H1 (cell line): ENCODE measurements at regions not wholly inside any gene's neighbourhood (a gene's known extent, or its start where the extent isn't known, plus 50 kb on each side); places are given as distances from the start of the nearest gene placed in this dataset.

Experiments
- CTCF ChIA-PET: fragments of 300-600 bp; sonication (Branson Sonifier 250); formaldehyde crosslinking; loops from one replicate; lab custom pipeline; 2021; ENCODE audit not compliant: partially characterized antibody; lab: Charles Lee
- POLR2A ChIA-PET: fragments of 300-600 bp; sonication (Branson Sonifier 250); formaldehyde crosslinking; loops from one replicate; lab custom pipeline; 2021; ENCODE audit warnings: inconsistent platforms; ENCODE audit not compliant: partially characterized antibody; lab: Charles Lee
- DNase-seq, 2 experiments: peaks; one replicate each; pipeline versions ENCODE4 v3.0.0 to v3.0.0-alpha.2; 2010 to 2022; ENCODE audit warnings: low spot score in 2 of 2, low read depth in 1 of 2, mixed read lengths in 1 of 2
- FAIRE-seq: peaks from 2 replicates; lab custom pipeline; 2011; peaks lifted over from hg19 to GRCh38; lab: Jason Lieb, UNC
- H2AFZ ChIP-seq: 2 replicates; pipeline ENCODE4 v1.8.1; 2012; ENCODE audit warnings: low read length, inconsistent platforms
- H2AK5ac ChIP-seq: 2 replicates; pipeline ENCODE4 v1.6.1; 2013; ENCODE audit warnings: low read depth, low read length
- H2BK120ac ChIP-seq: replicated peaks from 2 replicates; pipeline ENCODE3; 2013; ENCODE audit warnings: low read depth, low read length, inconsistent platforms
- H2BK12ac ChIP-seq: 2 replicates; pipeline ENCODE4 v1.6.1; 2013; ENCODE audit warnings: low read depth, low read length
- H2BK15ac ChIP-seq: 2 replicates; pipeline ENCODE4 v1.6.1; 2013; ENCODE audit warnings: low read length
- H2BK20ac ChIP-seq: 2 replicates; pipeline ENCODE4 v1.6.1; 2013; ENCODE audit warnings: low read length
- H2BK5ac ChIP-seq: 2 replicates; pipeline ENCODE4 v1.6.1; 2013; ENCODE audit warnings: low read depth, low read length
- H3K14ac ChIP-seq: 2 replicates; pipeline ENCODE4 v1.6.1; 2013; ENCODE audit warnings: inconsistent platforms; ENCODE audit not compliant: insufficient read length
- H3K18ac ChIP-seq: 2 replicates; pipeline ENCODE4 v1.6.1; 2013; ENCODE audit warnings: low read length; ENCODE audit errors: extremely low read depth
- H3K23ac ChIP-seq: 2 replicates; pipeline ENCODE4 v1.6.1; 2013; ENCODE audit warnings: inconsistent platforms; ENCODE audit not compliant: insufficient read length
- H3K23me2 ChIP-seq: 2 replicates; pipeline ENCODE4 v1.6.1; 2013; ENCODE audit warnings: low read depth, low read length
- H3K27ac ChIP-seq: 2 replicates; pipeline ENCODE4 v1.6.1; 2011; ENCODE audit warnings: low read depth, low read length, inconsistent platforms
- H3K27me3 ChIP-seq, 4 experiments: replicated peaks in 1 of 4; 1 replicate in 1 of 4; 2 replicates in 3 of 4; pipeline versions ENCODE4 v1.6.1 to v1.8.1; 2011 to 2013; ENCODE audit warnings: low read length in 3 of 4, mild to moderate bottlenecking in 3 of 4, inconsistent platforms in 2 of 4, mixed read lengths in 2 of 4, moderate library complexity in 1 of 4; ENCODE audit not compliant: control insufficient read depth in 3 of 4, insufficient read depth in 3 of 4; ENCODE audit errors: extremely low read depth in 1 of 4
- H3K36me3 ChIP-seq, 4 experiments: 2 replicates each; pipeline versions ENCODE4 v1.6.1 to v1.8.1; 2011 to 2013; ENCODE audit warnings: mild to moderate bottlenecking in 4 of 4, low read length in 3 of 4, moderate library complexity in 2 of 4, control low read depth in 1 of 4, inconsistent platforms in 1 of 4; ENCODE audit not compliant: insufficient read depth in 4 of 4, control insufficient read depth in 2 of 4
- H3K4ac ChIP-seq: replicated peaks from 2 replicates; pipeline ENCODE3; 2013; ENCODE audit warnings: low read length, low read depth, mixed read lengths, inconsistent platforms; ENCODE audit not compliant: insufficient read length
- H3K4me1 ChIP-seq, 4 experiments: replicated peaks in 1 of 4; 1 replicate in 1 of 4; 2 replicates in 3 of 4; pipeline versions ENCODE4 v1.6.1 to v1.8.1; 2011 to 2013; ENCODE audit warnings: low read length in 3 of 4, inconsistent platforms in 2 of 4, mixed read lengths in 1 of 4; ENCODE audit not compliant: insufficient read depth in 4 of 4, control insufficient read depth in 3 of 4
- H3K4me2 ChIP-seq, 2 experiments: 2 replicates each; pipeline versions ENCODE4 v1.6.1 to v1.8.1; 2011 to 2013; ENCODE audit warnings: low read depth in 2 of 2, low read length in 2 of 2, control low read depth in 1 of 2, inconsistent platforms in 1 of 2, mild to moderate bottlenecking in 1 of 2; ENCODE audit not compliant: insufficient read depth in 1 of 2
- H3K4me3 ChIP-seq, 4 experiments: fragments of 200-600, 300-600 bp in 1 of 4; sonication (generic), shearing (Covaris generic), sonication (Bioruptor Twin) in 1 of 4; 2 replicates each; pipeline versions ENCODE4 v1.5.1 to v1.8.1; 2011 to 2016; ENCODE audit warnings: low read length in 4 of 4, low read depth in 3 of 4, control low read depth in 2 of 4, inconsistent platforms in 2 of 4, mild to moderate bottlenecking in 2 of 4, mixed read lengths in 1 of 4, moderate library complexity in 1 of 4; ENCODE audit not compliant: insufficient read depth in 2 of 4; ENCODE audit errors: extremely low read depth in 1 of 4
- H3K56ac ChIP-seq: replicated peaks from 2 replicates; pipeline ENCODE3; 2013; ENCODE audit warnings: low read depth, mild to moderate bottlenecking, mixed read lengths, low read length, inconsistent platforms; ENCODE audit not compliant: insufficient read length
- H3K79me1 ChIP-seq: 2 replicates; pipeline ENCODE4 v1.6.1; 2013; ENCODE audit warnings: low read depth, low read length, control low read depth
- H3K79me2 ChIP-seq, 2 experiments: 2 replicates each; pipeline versions ENCODE4 v1.6.1 to v1.8.1; 2012 to 2013; ENCODE audit warnings: low read length in 2 of 2, mild to moderate bottlenecking in 2 of 2, inconsistent platforms in 1 of 2; ENCODE audit not compliant: insufficient read depth in 2 of 2, control insufficient read depth in 1 of 2
- H3K9ac ChIP-seq, 4 experiments: replicated peaks in 1 of 4; 1 replicate in 1 of 4; 2 replicates in 3 of 4; pipeline versions ENCODE4 v1.6.1 to v1.8.1; 2011 to 2013; ENCODE audit warnings: low read depth in 3 of 4, low read length in 3 of 4, control low read depth in 2 of 4, mild to moderate bottlenecking in 2 of 4, moderate library complexity in 2 of 4, inconsistent platforms in 1 of 4; ENCODE audit errors: extremely low read depth in 1 of 4
- H3K9me3 ChIP-seq, 2 experiments: 2 replicates each; pipeline versions ENCODE4 v1.6.1 to v1.8.1; 2012 to 2013; ENCODE audit warnings: mild to moderate bottlenecking in 2 of 2, moderate library complexity in 2 of 2, control low read depth in 1 of 2, inconsistent platforms in 1 of 2, low read depth in 1 of 2, low read length in 1 of 2, mixed read lengths in 1 of 2; ENCODE audit not compliant: insufficient read depth in 2 of 2
- H4K20me1 ChIP-seq, 2 experiments: replicated peaks in 1 of 2; 2 replicates each; pipeline versions ENCODE3 to v1.8.1; 2011 to 2013; ENCODE audit warnings: inconsistent platforms in 2 of 2, low read length in 2 of 2, mild to moderate bottlenecking in 1 of 2; ENCODE audit not compliant: insufficient read depth in 2 of 2, control insufficient read depth in 1 of 2
- H4K5ac ChIP-seq: 2 replicates; pipeline ENCODE4 v1.6.1; 2013; ENCODE audit warnings: low read length, low read depth, mixed read lengths, inconsistent platforms; ENCODE audit not compliant: insufficient read length
- H4K8ac ChIP-seq: 2 replicates; pipeline ENCODE4 v1.8.0; 2013; ENCODE audit warnings: mild to moderate bottlenecking, moderate library complexity, low read length, inconsistent platforms; ENCODE audit not compliant: insufficient read depth; ENCODE audit errors: extremely low read depth
- H4K91ac ChIP-seq: replicated peaks from 2 replicates; pipeline ENCODE3; 2013; ENCODE audit warnings: low read length, mixed read lengths, inconsistent platforms; ENCODE audit not compliant: insufficient read length
- BCL11A ChIP-seq, 2 experiments: IDR thresholded peaks; one replicate each; pipeline ENCODE4 v1.6.1; 2011; ENCODE audit warnings: low read depth in 2 of 2, low read length in 2 of 2, mild to moderate bottlenecking in 2 of 2
- CBX5 ChIP-seq: fragments of 300-800, 300-1000 bp; sonication (generic); IDR thresholded peaks from 2 replicates; pipeline ENCODE4 v1.7.1; 2016; ENCODE audit warnings: antibody characterized with exemption, low read length, low read depth
- EZH2 ChIP-seq: fragments of 200-600 bp; sonication (generic); IDR thresholded peaks from 2 replicates; pipeline ENCODE4 v1.7.1; 2012; ENCODE audit warnings: low read depth, mild to moderate bottlenecking, moderate library complexity, low read length, inconsistent platforms; ENCODE audit not compliant: severe bottlenecking
- GABPA ChIP-seq: IDR thresholded peaks from 2 replicates; pipeline ENCODE4 v1.6.1; 2011; ENCODE audit warnings: mild to moderate bottlenecking, low read length, moderate library complexity, borderline replicate concordance; ENCODE audit not compliant: insufficient read depth
- RFX5 ChIP-seq: IDR thresholded peaks from 2 replicates; pipeline ENCODE4 v1.6.1; 2011; ENCODE audit warnings: low read depth, low read length, improper control_type of control experiment, borderline replicate concordance
- RXRA ChIP-seq: IDR thresholded peaks from 2 replicates; pipeline ENCODE4 v1.6.1; 2011; ENCODE audit warnings: low read depth, mild to moderate bottlenecking, low read length, moderate library complexity; ENCODE audit not compliant: insufficient read depth
- SIRT6 ChIP-seq: IDR thresholded peaks from one replicate; pipeline ENCODE4 v1.7.1; 2012; ENCODE audit warnings: low read length, inconsistent platforms
- SP1 ChIP-seq: IDR thresholded peaks from 2 replicates; pipeline ENCODE4 v1.6.1; 2011; ENCODE audit warnings: low read depth, low read length
- SP4 ChIP-seq: IDR thresholded peaks from 2 replicates; pipeline ENCODE4 v1.6.1; 2012; ENCODE audit warnings: low read length, inconsistent platforms
- TEAD4 ChIP-seq: IDR thresholded peaks from 2 replicates; pipeline ENCODE4 v1.6.1; 2012; ENCODE audit warnings: low read depth, low read length, inconsistent platforms, mixed read lengths
- WGBS, 2 experiments: shearing (Covaris generic) in 1 of 2; methylation state at CpG; one replicate each; pipeline versions ENCODE4 v1.1.6 to v1.1.7; 2013 to 2015; ENCODE audit warnings: low lambda C conversion rate in 2 of 2, mixed read lengths in 2 of 2, inconsistent platforms in 1 of 2, low coverage in 1 of 2, missing lambda C conversion rate in 1 of 2; ENCODE audit not compliant: insufficient replicate concordance in 2 of 2, insufficient coverage in 1 of 2, insufficient read length in 1 of 2; ENCODE audit errors: extremely low coverage in 1 of 2, missing lambda C conversion rate in 1 of 2; 5-methylcytosine and 5-hydroxymethylcytosine counted together
- TF ChIP-seq, protein P1 (sequence below): IDR thresholded peaks from 2 replicates; pipeline ENCODE4 v1.6.1; 2012; ENCODE audit warnings: low read length, inconsistent platforms

DNA sequence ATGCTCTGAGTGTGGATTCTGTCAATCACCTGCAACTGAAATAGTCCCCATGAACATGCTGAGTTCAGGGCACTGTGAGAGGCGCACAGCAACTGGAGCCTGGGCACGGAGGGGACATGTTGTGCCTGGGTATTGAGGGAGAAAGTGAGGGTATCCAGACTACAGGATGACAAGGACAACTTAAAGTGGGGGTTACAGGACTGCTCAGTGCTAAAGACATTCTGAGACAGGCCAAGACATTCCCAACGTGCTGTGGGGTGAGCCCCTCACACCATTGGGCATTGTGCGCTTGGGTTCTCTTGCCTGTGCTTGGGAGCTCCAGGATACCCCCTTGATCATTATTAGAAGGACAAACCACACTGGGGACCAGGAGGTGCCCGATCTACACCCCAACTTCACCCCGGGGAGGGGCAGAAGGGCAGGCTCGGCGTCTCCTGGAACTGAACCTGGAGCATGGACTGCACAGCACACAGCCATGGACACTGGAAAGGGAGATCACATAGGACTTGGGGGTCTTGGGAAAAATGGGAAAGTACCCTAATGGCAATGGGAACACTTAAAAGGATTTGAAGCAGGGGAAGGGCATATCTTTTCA lies 72.5 kb upstream of the HDAC4 start:
- no peak overlapping the region for H2BK5ac ChIP-seq
- no peak for DNase-seq
- peaks cover 14 to 38% of the 10 kb centered on the region in 2 experiments; a peak in 3 of 4 replicates for H3K9me3 ChIP-seq
- POLR2A ChIA-PET, result no interaction called here
- H2BK15ac ChIP-seq, result no peak overlapping the region
- H3K79me1 ChIP-seq, result no peaks in the 10 kb centered on the region
- H4K8ac ChIP-seq, result no peak overlapping the region
- no peak overlapping the region; a peak in 1 of 7 replicates for H3K9ac ChIP-seq
- H3K4me2 ChIP-seq, result no peak overlapping the region
- no peak overlapping the region for H4K91ac ChIP-seq
- no peak overlapping the region for H2BK12ac ChIP-seq
- H3K79me2 ChIP-seq, result no peaks in the 10 kb centered on the region
- no peak overlapping the region for H3K14ac ChIP-seq
- no peak overlapping the region for H2BK120ac ChIP-seq
- H3K18ac ChIP-seq, result no peak overlapping the region
- H3K56ac ChIP-seq, result no peak overlapping the region
- H3K23ac ChIP-seq, result no peak overlapping the region
- no peak for FAIRE-seq
- no peak overlapping the region for H3K27ac ChIP-seq
- no peak overlapping the region for H3K4me3 ChIP-seq
- 89% methylated on average over 8 of the region's 8 CpGs; no CpG with 5 or more reads in 1 of the 2 experiments for WGBS, 2 experiments
- no peaks in the 10 kb centered on the region for H3K27me3 ChIP-seq
- no peak overlapping the region for H2AFZ ChIP-seq
- no peak overlapping the region for H3K4ac ChIP-seq
- no peak overlapping the region for H2BK20ac ChIP-seq
- TF ChIP-seq RXRA (no peak), SP4 (no peak), CBX5 (no peak), RFX5 (no peak), SP1 (no peak), SIRT6 (no peak), BCL11A (IDR thresholded peaks at IDR 0.05; ENCODE audit: low read depth in 2 of 2, low read length in 2 of 2) (no peak), EZH2 (no peak), GABPA (no peak), TEAD4 (no peak)
- TF ChIP-seq, protein P1, sequence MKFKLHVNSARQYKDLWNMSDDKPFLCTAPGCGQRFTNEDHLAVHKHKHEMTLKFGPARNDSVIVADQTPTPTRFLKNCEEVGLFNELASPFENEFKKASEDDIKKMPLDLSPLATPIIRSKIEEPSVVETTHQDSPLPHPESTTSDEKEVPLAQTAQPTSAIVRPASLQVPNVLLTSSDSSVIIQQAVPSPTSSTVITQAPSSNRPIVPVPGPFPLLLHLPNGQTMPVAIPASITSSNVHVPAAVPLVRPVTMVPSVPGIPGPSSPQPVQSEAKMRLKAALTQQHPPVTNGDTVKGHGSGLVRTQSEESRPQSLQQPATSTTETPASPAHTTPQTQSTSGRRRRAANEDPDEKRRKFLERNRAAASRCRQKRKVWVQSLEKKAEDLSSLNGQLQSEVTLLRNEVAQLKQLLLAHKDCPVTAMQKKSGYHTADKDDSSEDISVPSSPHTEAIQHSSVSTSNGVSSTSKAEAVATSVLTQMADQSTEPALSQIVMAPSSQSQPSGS, result no peak
- H2AK5ac ChIP-seq, result no peak overlapping the region
- H3K36me3 ChIP-seq, result no peaks in the 10 kb centered on the region
- CTCF ChIA-PET, result no interaction called here
- no peaks in the 10 kb centered on the region for H4K20me1 ChIP-seq
- no peaks in the 10 kb centered on the region for H3K4me1 ChIP-seq
- H4K5ac ChIP-seq, result no peak overlapping the region
- H3K23me2 ChIP-seq, result no peaks in the 10 kb centered on the region
